ENCODE measurements at regions not wholly inside any gene's neighbourhood (a gene's known extent, or its start where the extent isn't known, plus 50 kb on each side); places are given as distances from the start of the nearest gene placed in this dataset.

DNA sequence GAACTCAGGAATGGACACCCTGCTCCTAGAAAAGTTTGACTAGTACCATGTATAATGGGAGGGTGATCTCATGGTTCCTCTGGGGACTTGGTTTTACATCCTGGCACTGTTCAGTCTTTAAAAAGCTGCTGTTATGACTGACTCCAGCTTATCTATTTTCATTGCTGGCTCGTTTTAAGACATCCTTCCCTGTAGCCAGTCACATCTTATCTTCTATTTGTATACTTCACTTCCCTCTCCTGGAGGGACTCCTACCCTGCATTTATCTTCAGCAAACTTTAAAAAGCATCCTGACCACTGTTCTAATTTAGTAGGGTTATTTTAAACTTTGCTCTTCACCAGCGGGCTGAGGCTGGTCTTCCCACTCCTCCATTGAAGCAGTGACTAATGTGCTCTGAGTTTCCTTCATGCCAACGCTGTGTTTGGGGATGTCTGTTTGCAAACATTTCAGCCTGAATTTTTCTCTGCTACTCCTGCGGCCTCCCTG lies 72.9 kb upstream of the ARMC3 start:
- TF ChIP-seq CEBPB (IDR thresholded peaks at IDR 0.05) (no peak), EGR1 (IDR thresholded peaks at IDR 0.05) (no peak), TCF12 (IDR thresholded peaks at IDR 0.05; ENCODE audit: low read depth) (no peak), USF1 (IDR thresholded peaks at IDR 0.05) (no peak), NFIC (IDR thresholded peaks at IDR 0.05) (no peak), TAF1 (IDR thresholded peaks at IDR 0.05; ENCODE audit: low read depth) (no peak), FOXM1 (IDR thresholded peaks at IDR 0.05; ENCODE audit: borderline replicate concordance, low read depth) (no peak), TEAD4 (IDR thresholded peaks at IDR 0.05) (no peak), CREB1 (IDR thresholded peaks at IDR 0.05; ENCODE audit: low read depth) (no peak), ZBTB7A (IDR thresholded peaks at IDR 0.05; ENCODE audit: low read depth) (no peak), EP300 (IDR thresholded peaks at IDR 0.05; ENCODE audit: borderline replicate concordance) (no peak), YY1 (IDR thresholded peaks at IDR 0.05; ENCODE audit: low read depth) (no peak), RAD21 (IDR thresholded peaks at IDR 0.05; ENCODE audit: low read depth) (no peak)
- TF ChIP-seq, protein P1, sequence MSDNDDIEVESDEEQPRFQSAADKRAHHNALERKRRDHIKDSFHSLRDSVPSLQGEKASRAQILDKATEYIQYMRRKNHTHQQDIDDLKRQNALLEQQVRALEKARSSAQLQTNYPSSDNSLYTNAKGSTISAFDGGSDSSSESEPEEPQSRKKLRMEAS (IDR thresholded peaks at IDR 0.05): no peak
- TF ChIP-seq, protein P2, sequence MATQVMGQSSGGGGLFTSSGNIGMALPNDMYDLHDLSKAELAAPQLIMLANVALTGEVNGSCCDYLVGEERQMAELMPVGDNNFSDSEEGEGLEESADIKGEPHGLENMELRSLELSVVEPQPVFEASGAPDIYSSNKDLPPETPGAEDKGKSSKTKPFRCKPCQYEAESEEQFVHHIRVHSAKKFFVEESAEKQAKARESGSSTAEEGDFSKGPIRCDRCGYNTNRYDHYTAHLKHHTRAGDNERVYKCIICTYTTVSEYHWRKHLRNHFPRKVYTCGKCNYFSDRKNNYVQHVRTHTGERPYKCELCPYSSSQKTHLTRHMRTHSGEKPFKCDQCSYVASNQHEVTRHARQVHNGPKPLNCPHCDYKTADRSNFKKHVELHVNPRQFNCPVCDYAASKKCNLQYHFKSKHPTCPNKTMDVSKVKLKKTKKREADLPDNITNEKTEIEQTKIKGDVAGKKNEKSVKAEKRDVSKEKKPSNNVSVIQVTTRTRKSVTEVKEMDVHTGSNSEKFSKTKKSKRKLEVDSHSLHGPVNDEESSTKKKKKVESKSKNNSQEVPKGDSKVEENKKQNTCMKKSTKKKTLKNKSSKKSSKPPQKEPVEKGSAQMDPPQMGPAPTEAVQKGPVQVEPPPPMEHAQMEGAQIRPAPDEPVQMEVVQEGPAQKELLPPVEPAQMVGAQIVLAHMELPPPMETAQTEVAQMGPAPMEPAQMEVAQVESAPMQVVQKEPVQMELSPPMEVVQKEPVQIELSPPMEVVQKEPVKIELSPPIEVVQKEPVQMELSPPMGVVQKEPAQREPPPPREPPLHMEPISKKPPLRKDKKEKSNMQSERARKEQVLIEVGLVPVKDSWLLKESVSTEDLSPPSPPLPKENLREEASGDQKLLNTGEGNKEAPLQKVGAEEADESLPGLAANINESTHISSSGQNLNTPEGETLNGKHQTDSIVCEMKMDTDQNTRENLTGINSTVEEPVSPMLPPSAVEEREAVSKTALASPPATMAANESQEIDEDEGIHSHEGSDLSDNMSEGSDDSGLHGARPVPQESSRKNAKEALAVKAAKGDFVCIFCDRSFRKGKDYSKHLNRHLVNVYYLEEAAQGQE (IDR thresholded peaks at IDR 0.05; ENCODE audit: low read depth): no peak

DNA sequence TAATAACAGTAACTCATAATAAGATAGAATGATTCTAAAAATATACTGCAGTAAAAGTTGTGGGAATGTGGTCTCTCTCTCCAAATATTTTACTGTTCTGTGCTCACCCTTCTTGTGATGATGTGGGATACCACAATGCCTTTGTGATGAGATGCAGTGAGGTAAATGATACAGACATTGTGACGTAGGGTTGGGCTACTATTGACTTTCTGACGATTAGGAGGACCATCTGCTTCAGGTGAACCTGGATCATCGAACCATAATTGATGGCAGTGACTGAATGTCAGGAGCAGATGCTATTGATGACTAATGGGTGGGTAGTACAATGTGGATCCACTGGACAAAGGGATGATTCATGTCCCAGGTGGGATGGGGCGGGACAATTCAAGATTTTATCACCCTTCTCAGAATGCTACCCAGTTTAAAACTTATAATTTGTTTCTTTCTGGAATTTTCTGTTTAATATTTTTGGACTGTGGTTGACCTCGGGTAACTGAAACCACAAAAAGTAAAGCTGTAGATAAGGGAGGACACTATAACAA lies 73.9 kb upstream of the ARMC3 start:
- TF ChIP-seq NFIC (IDR thresholded peaks at IDR 0.05) (no peak), TEAD4 (IDR thresholded peaks at IDR 0.05) (no peak), EP300 (IDR thresholded peaks at IDR 0.05; ENCODE audit: borderline replicate concordance) (no peak), ZBTB7A (IDR thresholded peaks at IDR 0.05; ENCODE audit: low read depth) (no peak), USF1 (IDR thresholded peaks at IDR 0.05) (no peak), EGR1 (IDR thresholded peaks at IDR 0.05) (no peak), CEBPB (IDR thresholded peaks at IDR 0.05) (no peak), RAD21 (IDR thresholded peaks at IDR 0.05; ENCODE audit: low read depth) (no peak), CREB1 (IDR thresholded peaks at IDR 0.05; ENCODE audit: low read depth) (no peak), TAF1 (IDR thresholded peaks at IDR 0.05; ENCODE audit: low read depth) (no peak), YY1 (IDR thresholded peaks at IDR 0.05; ENCODE audit: low read depth) (no peak), FOXM1 (IDR thresholded peaks at IDR 0.05; ENCODE audit: borderline replicate concordance, low read depth) (no peak), TCF12 (IDR thresholded peaks at IDR 0.05; ENCODE audit: low read depth) (no peak)
- TF ChIP-seq, protein P1 (IDR thresholded peaks at IDR 0.05): no peak
- TF ChIP-seq, protein P2 (IDR thresholded peaks at IDR 0.05; ENCODE audit: low read depth): no peak

DNA sequence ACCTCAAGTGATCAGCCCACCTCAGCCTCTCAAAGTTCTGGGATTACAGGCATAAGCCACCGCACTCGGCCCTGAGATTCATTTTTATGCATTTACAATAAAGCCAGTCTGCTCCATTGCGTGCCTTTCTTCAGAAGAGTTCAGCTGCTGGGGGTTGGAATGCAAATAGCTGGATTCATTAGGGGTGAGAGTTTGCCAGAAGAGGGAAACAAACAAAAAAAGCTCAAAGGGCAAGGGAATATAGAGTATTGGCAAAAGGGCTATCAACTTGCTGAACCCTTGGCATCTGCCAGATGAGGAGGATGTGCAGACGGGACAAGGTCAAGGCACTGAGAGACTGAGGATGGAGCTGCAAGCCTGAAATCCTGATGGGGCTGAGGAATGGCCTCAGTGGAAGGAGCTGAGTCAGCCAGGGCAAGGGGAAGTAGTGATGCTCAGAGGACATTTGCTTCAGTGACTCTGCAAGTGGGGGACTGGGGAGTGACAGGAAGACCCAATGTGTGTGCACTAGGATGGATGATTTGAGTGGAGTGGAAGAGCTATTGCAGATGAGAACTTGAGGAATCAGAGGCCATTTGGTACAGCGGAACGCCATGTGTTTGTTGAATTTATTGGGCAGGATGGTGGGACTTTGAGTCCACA lies 75.0 kb upstream of the ARMC3 start:
- TF ChIP-seq YY1 (IDR thresholded peaks at IDR 0.05; ENCODE audit: low read depth) (no peak), USF1 (IDR thresholded peaks at IDR 0.05) (no peak), EP300 (IDR thresholded peaks at IDR 0.05; ENCODE audit: borderline replicate concordance) (no peak), EGR1 (IDR thresholded peaks at IDR 0.05) (no peak), TCF12 (IDR thresholded peaks at IDR 0.05; ENCODE audit: low read depth) (no peak), CEBPB (IDR thresholded peaks at IDR 0.05) (no peak), CREB1 (IDR thresholded peaks at IDR 0.05; ENCODE audit: low read depth) (no peak), FOXM1 (IDR thresholded peaks at IDR 0.05; ENCODE audit: borderline replicate concordance, low read depth) (no peak), ZBTB7A (IDR thresholded peaks at IDR 0.05; ENCODE audit: low read depth) (no peak), RAD21 (IDR thresholded peaks at IDR 0.05; ENCODE audit: low read depth) (no peak), NFIC (IDR thresholded peaks at IDR 0.05) (no peak), TEAD4 (IDR thresholded peaks at IDR 0.05) (no peak), TAF1 (IDR thresholded peaks at IDR 0.05; ENCODE audit: low read depth) (no peak)
- TF ChIP-seq, protein P2 (IDR thresholded peaks at IDR 0.05; ENCODE audit: low read depth): no peak
- TF ChIP-seq, protein P1 (IDR thresholded peaks at IDR 0.05): no peak
